Activated CD8-positive, alpha-beta T cell treated with anti-CD3 and anti-CD28 coated beads, Interleukin-2, amount 10 ng/mL, durations not matched to agents 7 days and 5 days (primary cell): ENCODE measurements at regions not wholly inside any gene's neighbourhood (a gene's known extent, or its start where the extent isn't known, plus 50 kb on each side); places are given as distances from the start of the nearest gene placed in this dataset.
"Not testable (repeated sequence)": the region's sequence is repeated elsewhere in the genome, so short reads cannot be mapped to it uniquely, and the experiment has no call there.

ENCODE experiments used
- ATAC-seq: fragments of 150-1000 bp; cut with Tn5 transposase; one replicate; pipeline ENCODE4 v1.10.0; 2021; ENCODE audit warnings: moderate library complexity
- CTCF ChIA-PET: fragments of 350-600 bp; sonication (Branson Sonifier 250); formaldehyde crosslinking; loops from one replicate; lab custom pipeline; 2021; ENCODE audit warnings: antibody characterized with exemption; lab: Charles Lee
- POLR2A ChIA-PET: fragments of 350-600 bp; sonication (Branson Sonifier 250); formaldehyde crosslinking; loops from one replicate; lab custom pipeline; 2021; ENCODE audit warnings: antibody characterized with exemption; lab: Charles Lee
- DNase-seq: peaks from one replicate; pipeline ENCODE4 v3.0.0-alpha.2; 2020
- H3K27ac Mint-ChIP-seq: one replicate; pipeline ENCODE4 v1.8.0; 2021; ENCODE audit warnings: mild to moderate bottlenecking, mixed read lengths
- H3K27me3 Mint-ChIP-seq: one replicate; pipeline ENCODE4 v1.8.0; 2021; ENCODE audit warnings: low read depth, mixed read lengths
- H3K36me3 Mint-ChIP-seq: one replicate; pipeline ENCODE4 v1.8.0; 2021; ENCODE audit warnings: low read depth, mixed read lengths
- H3K4me1 Mint-ChIP-seq: one replicate; pipeline ENCODE4 v1.8.0; 2021; ENCODE audit warnings: low read depth, mixed read lengths
- H3K4me3 Mint-ChIP-seq: one replicate; pipeline ENCODE4 v1.8.0; 2021; ENCODE audit warnings: mild to moderate bottlenecking, mixed read lengths
- H3K9me3 Mint-ChIP-seq: one replicate; pipeline ENCODE4 v1.8.0; 2022; ENCODE audit warnings: mixed read lengths; ENCODE audit not compliant: insufficient read depth

DNA sequence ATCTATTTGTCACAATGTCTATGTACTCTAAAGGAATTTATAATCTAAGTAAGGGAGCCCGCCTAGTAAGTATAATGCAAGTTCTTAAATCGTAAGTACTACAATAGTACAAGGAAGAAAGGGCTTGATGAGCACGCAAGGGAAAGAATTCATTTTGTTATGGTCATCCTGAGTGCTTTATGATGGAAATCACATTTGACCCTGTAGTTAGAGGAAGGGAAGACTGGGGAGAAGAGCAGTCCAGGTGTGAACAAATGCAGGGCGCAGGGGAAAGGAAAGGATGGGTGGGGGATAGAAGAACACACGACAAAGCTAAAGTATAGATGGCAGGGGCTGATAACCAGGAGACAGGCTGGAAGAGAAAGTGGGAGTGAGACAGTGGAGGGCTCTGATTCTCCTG is 88.2 kb upstream of the ARMC3 start:
- POLR2A ChIA-PET = no interaction called here
- no peak for ATAC-seq
- Mint-ChIP-seq H3K36me3 (no peaks in the 10 kb centered on the region), H3K27me3 (peaks cover 2% of the 10 kb centered on the region), H3K9me3 (no peaks in the 10 kb centered on the region), H3K4me1 (peaks cover 7% of the 10 kb centered on the region), H3K4me3 (no peak overlapping the region), H3K27ac (no peak overlapping the region)
- no peak for DNase-seq
- CTCF ChIA-PET = no interaction called here

DNA sequence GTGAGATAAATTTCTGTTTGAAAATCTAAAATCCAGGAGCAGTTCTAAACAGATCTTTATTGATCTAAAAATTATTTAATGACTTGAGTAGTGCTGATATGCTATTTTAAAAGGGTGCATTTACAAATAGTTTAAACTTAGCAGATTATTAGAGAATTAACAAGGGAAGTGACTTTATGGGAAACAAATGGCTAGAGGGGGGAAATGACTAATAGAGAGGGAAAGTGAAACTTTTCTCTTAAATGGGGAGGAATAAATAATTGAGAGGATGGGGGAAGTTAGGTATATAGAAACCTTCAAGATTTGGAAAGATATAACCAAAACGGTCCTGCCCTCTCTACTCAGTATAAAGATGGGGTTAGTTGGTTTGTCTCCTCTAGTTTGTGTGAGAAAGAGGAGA is 90.1 kb upstream of the ARMC3 start:
- ChIA-PET CTCF (no interaction called here), POLR2A (no interaction called here)
- H3K4me1 Mint-ChIP-seq = peaks cover 7% of the 10 kb centered on the region
- DNase-seq = no peak
- no peaks in the 10 kb centered on the region for H3K9me3 Mint-ChIP-seq
- no peak overlapping the region for H3K27ac Mint-ChIP-seq
- no peaks in the 10 kb centered on the region for H3K36me3 Mint-ChIP-seq
- no peak overlapping the region for H3K4me3 Mint-ChIP-seq
- H3K27me3 Mint-ChIP-seq = peaks cover 2% of the 10 kb centered on the region
- no peak for ATAC-seq

DNA sequence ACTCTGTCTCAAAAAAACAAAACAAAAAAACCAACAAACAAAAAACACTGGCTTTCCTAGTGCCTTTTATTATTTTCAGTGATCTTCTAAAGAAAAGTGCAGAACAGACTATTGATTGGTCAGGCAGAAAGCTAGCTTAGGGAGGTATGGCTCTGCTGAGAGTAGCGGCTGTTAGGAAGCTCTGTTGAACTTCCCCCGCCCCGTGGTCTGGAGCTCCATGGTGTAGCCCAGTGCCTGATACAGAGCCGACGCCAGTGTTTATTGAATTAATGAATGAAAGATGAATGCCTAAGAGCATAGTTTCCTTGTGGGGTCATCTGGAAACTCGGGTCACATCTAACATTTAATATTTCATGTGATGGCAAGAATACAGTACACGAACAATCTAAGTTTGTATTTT is 90.5 kb upstream of the ARMC3 start:
- Mint-ChIP-seq H3K27me3 (peaks cover 2% of the 10 kb centered on the region), H3K4me3 (no peak overlapping the region), H3K36me3 (no peaks in the 10 kb centered on the region), H3K9me3 (no peaks in the 10 kb centered on the region), H3K4me1 (peaks cover 7% of the 10 kb centered on the region), H3K27ac (no peak overlapping the region)
- no peak for ATAC-seq
- DNase-seq = no peak
- POLR2A ChIA-PET = no interaction called here
- CTCF ChIA-PET = no interaction called here

DNA sequence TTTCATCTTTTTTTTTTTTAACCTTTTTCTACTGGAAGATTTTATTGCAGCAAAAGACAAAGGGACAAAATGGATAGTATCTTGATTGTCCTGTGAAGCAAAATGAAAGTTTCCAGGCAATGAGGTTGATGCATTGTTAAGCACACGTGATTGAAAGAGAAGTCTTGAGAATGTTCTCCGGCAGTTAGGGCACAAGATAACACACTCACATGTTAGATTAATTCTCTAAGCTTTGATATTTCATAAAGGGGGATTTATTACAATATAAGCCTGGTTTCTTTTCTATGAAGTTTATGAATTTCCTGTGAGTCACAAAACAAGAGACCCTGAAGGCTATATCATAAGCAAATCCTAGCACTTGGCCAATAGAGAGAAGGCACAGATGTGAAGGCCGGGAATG is 93.4 kb upstream of the ARMC3 start:
- Mint-ChIP-seq H3K36me3 (no peaks in the 10 kb centered on the region), H3K4me3 (no peak overlapping the region), H3K9me3 (no peaks in the 10 kb centered on the region), H3K27me3 (no peaks in the 10 kb centered on the region), H3K27ac (no peak overlapping the region), H3K4me1 (peaks cover 7% of the 10 kb centered on the region)
- ChIA-PET POLR2A (no interaction called here), CTCF (no interaction called here)
- DNase-seq = no peak
- ATAC-seq = no peak

DNA sequence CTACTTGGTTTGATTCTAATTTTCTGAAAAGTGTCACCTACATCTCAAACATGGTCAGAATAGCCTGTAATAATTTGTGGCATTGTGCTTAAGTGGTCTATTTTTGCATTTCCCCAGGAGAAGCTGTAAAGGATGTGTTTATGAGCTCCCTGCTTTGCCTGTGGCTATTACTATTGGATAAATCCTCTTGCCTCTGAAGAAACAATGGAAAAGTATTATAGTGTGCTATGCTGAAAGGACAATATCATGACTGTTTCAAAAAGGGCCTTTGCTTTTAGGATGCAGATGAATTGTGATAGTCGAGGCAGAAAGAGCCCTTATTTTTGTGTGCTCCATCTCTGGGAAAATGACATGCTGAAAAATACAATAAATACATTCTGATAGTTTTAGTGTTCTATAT is 94.1 kb upstream of the ARMC3 start:
- CTCF ChIA-PET = no interaction called here

DNA sequence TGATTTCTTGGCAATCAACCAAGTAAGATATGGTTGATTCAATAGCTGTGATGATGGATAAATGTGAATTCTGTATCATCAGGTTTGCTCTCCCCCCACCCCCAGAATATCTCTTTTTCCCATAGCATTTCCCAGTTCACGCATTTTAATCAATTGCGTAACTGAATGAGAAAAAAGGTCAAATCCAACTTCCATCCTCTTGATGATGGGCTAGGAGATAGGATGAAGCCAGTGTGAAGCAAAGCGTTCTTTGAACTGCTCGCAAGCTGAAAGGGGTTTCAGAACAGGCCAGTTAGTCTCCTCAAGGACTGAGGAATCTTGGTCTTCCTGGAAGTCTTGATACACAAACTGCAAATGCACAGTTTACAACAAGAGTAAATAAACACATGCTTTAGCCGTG is 94.5 kb upstream of the ARMC3 start:
- Mint-ChIP-seq H3K36me3 (no peaks in the 10 kb centered on the region), H3K9me3 (no peaks in the 10 kb centered on the region), H3K27ac (no peak overlapping the region), H3K27me3 (no peaks in the 10 kb centered on the region), H3K4me3 (no peak overlapping the region), H3K4me1 (peaks cover 7% of the 10 kb centered on the region)
- DNase-seq (no peak), ATAC-seq (no peak)
- ChIA-PET CTCF (no interaction called here), POLR2A (no interaction called here)

More for the DNA sequence above, 94.1 kb upstream of the ARMC3 start:
- H3K9me3 Mint-ChIP-seq = no peaks in the 10 kb centered on the region
- H3K4me3 Mint-ChIP-seq = no peak overlapping the region
- H3K27ac Mint-ChIP-seq = no peak overlapping the region
- no peaks in the 10 kb centered on the region for H3K27me3 Mint-ChIP-seq
- DNase-seq = no peak
- POLR2A ChIA-PET = no interaction called here
- H3K36me3 Mint-ChIP-seq = no peaks in the 10 kb centered on the region
- peaks cover 7% of the 10 kb centered on the region for H3K4me1 Mint-ChIP-seq
- no peak for ATAC-seq

DNA sequence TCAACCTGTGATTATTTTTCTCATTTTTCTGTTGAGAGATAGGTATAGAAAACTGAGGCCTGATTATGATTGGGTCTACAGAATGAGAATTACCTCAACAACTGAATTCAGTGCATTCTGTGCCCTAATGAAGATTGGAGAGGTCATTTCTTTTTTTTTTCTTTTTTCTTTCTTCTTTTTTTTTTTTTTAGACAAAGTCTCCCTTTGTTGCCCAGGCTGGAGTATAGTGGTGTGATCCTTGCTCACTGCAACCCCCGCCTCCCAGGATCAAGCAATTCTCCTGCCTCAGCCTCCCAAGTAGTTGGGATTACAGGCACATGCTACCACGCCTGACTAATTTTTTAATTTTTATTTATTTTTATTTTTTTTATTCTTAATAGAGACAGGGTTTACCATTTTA is 95.0 kb upstream of the ARMC3 start:
- CTCF ChIA-PET = no interaction called here
- H3K36me3 Mint-ChIP-seq = no peaks in the 10 kb centered on the region
- no peak overlapping the region for H3K27ac Mint-ChIP-seq
- no peaks in the 10 kb centered on the region for H3K9me3 Mint-ChIP-seq
- no peaks in the 10 kb centered on the region for H3K27me3 Mint-ChIP-seq
- H3K4me3 Mint-ChIP-seq = no peak overlapping the region
- ATAC-seq (no peak), DNase-seq (no peak)
- peaks cover 6% of the 10 kb centered on the region for H3K4me1 Mint-ChIP-seq
- POLR2A ChIA-PET = no interaction called here

DNA sequence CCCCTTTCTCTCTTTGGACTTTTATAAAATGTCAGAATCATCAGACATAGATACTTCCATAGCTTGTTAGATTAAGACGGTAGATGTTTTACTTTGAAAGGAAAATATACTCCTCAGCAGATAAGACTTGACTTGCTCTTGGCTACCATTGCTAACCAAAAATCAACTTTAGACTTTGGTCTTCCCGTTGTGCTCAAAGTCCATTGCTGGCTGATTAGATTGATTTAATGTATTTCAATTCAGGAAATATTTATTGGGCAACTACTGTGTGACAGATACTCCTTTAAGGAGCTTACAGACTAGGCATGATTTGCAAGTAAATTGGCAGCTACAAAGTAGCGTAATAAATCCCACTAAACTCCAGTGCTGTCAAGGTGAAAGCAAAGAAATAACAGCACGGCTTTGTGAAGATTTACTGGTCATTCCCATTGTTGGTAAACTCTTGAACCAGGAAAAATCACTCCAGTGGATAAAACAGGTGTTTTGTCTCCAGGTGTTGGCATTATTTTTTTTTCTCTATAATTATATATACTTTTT is 95.7 kb upstream of the ARMC3 start:
- Mint-ChIP-seq H3K27me3 (no peaks in the 10 kb centered on the region), H3K36me3 (no peaks in the 10 kb centered on the region), H3K9me3 (no peaks in the 10 kb centered on the region), H3K27ac (no peak overlapping the region), H3K4me3 (no peak overlapping the region), H3K4me1 (no peaks in the 10 kb centered on the region)
- POLR2A ChIA-PET = no interaction called here
- CTCF ChIA-PET = no interaction called here
- DNase-seq (no peak), ATAC-seq (no peak)

DNA sequence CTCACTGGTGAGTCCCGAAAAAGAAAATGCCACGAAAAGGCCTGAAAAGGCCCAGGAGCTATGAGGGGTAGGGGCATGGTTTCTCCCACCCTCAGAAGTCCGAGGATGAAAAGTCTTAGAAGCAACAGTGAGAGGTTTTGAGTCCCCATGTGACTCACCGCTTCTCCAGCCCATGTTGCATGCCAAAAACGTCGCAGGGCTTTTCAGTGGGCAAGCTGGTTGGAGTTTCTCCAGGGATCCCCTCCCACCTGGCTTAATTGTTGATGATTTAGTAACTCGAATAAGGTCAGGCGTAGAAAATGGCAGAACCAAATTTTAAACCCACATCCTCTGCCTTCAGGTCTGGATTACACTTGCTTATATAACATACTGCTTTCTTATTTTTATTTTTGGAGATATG is 96.3 kb upstream of the ARMC3 start:
- Mint-ChIP-seq H3K4me1 (no peaks in the 10 kb centered on the region), H3K27me3 (no peaks in the 10 kb centered on the region), H3K9me3 (no peaks in the 10 kb centered on the region), H3K36me3 (no peaks in the 10 kb centered on the region), H3K4me3 (no peak overlapping the region), H3K27ac (no peak overlapping the region)
- DNase-seq = no peak
- no peak for ATAC-seq
- ChIA-PET CTCF (no interaction called here), POLR2A (no interaction called here)

DNA sequence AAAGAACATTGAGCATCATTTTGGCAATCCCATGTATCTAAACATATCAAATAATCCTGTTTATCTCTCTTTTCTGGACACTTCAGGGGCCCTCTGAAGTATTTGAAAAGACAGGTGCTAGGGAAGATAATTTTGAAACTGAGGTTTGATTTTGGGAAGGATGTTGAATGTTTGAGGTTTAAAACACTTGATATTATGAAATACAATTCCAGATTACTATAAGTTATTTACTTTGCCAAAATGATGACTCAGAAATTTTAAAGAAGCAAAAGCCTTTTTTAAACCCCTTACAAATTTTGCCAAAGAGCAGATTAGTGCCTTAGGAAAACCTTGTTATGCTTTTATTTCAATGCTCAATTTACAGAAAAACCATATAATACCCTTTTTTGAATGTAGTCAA is 99.1 kb upstream of the ARMC3 start:
- DNase-seq, H3K4me1 Mint-ChIP-seq, H3K9me3 Mint-ChIP-seq, POLR2A ChIA-PET, ATAC-seq, CTCF ChIA-PET, H3K36me3 Mint-ChIP-seq, H3K27me3 Mint-ChIP-seq, H3K27ac Mint-ChIP-seq, H3K4me3 Mint-ChIP-seq: not testable (repeated sequence)

DNA sequence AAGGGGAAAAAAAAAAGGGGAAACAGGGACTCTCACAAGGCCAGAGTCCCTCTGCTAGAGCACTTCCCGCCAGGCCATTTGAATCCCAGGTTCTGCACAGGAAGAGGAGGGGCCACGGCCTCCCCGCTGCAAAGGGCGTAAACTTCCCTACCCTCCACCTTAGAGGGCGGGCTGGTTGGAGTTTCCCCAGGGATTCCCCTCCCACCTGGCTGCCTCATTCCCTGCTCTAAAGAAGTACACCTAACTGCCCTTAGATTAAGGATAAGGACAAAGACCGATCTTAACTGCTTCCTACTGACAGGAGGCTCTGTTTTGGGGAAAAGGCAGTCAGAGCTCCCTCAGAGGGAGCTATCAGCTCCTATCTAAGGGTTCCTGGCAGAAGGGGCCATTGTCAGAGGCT is 102.0 kb upstream of the ARMC3 start:
- Mint-ChIP-seq H3K9me3 (no peaks in the 10 kb centered on the region), H3K36me3 (no peaks in the 10 kb centered on the region), H3K27ac (no peak overlapping the region), H3K4me3 (no peak overlapping the region), H3K4me1 (no peaks in the 10 kb centered on the region), H3K27me3 (peaks cover 2% of the 10 kb centered on the region)
- ChIA-PET CTCF (no interaction called here), POLR2A (no interaction called here)
- DNase-seq (no peak), ATAC-seq (no peak)

DNA sequence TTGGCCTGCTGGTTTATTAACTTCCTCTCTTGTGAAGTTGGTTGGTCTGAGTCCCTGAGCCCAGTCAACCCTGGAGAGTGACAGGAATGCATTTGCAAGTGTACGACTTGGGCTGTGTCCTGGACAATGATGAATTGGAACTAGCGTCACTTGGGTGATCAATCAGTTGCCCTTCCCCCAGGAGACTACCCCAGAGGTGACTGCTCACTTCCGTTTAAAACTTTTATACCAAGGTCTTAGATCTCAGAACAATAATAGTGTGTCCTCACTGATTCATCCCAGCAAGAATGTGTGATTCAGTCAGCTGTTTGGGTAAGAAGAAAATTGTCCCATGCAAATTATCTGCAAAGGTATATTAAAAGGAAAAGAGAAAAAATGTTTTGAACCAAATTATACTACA is 102.9 kb upstream of the ARMC3 start:
- POLR2A ChIA-PET = no interaction called here
- Mint-ChIP-seq H3K4me1 (no peaks in the 10 kb centered on the region), H3K27ac (no peak overlapping the region), H3K36me3 (no peaks in the 10 kb centered on the region), H3K27me3 (peaks cover 5% of the 10 kb centered on the region), H3K4me3 (no peak overlapping the region), H3K9me3 (no peaks in the 10 kb centered on the region)
- CTCF ChIA-PET = no interaction called here
- no peak for DNase-seq
- ATAC-seq = no peak

DNA sequence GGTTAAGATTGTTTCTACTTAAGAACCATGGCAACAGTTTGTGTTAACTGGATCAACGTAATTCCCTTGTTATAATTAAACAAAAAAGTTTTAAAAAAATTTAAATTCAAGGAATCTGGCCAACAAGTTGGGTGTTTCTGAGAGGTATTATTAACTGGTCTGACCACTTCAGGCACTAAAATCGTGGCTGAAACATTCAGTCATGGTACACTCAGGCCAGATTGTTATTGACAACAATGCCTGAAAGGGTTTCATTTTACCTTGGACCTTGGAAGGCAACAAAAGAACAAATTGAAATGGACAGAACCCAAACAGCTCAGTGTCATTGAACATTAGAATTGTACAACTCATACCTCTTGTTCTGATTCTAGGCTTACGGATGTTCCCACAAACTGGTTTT is 103.3 kb upstream of the ARMC3 start:
- Mint-ChIP-seq H3K4me1 (no peaks in the 10 kb centered on the region), H3K27ac (no peak overlapping the region), H3K9me3 (no peaks in the 10 kb centered on the region), H3K36me3 (no peaks in the 10 kb centered on the region), H3K27me3 (peaks cover 5% of the 10 kb centered on the region), H3K4me3 (no peak overlapping the region)
- no peak for DNase-seq
- no peak for ATAC-seq
- ChIA-PET CTCF (no interaction called here), POLR2A (no interaction called here)
